ENCODE measurements at regions not wholly inside any gene's neighbourhood (a gene's known extent, or its start where the extent isn't known, plus 50 kb on each side); places are given as distances from the start of the nearest gene placed in this dataset.
"Not testable (repeated sequence)": the region's sequence is repeated elsewhere in the genome, so short reads cannot be mapped to it uniquely, and the experiment has no call there.

GRCh38 chr1:240722788-240723187, 110.8 kb upstream of the GREM2 start:
- DNase-seq (ENCODE audit: insufficient read length, low spot score) (no peak), FAIRE-seq (peak; percentile 79)
- TF ChIP-seq, protein P1, sequence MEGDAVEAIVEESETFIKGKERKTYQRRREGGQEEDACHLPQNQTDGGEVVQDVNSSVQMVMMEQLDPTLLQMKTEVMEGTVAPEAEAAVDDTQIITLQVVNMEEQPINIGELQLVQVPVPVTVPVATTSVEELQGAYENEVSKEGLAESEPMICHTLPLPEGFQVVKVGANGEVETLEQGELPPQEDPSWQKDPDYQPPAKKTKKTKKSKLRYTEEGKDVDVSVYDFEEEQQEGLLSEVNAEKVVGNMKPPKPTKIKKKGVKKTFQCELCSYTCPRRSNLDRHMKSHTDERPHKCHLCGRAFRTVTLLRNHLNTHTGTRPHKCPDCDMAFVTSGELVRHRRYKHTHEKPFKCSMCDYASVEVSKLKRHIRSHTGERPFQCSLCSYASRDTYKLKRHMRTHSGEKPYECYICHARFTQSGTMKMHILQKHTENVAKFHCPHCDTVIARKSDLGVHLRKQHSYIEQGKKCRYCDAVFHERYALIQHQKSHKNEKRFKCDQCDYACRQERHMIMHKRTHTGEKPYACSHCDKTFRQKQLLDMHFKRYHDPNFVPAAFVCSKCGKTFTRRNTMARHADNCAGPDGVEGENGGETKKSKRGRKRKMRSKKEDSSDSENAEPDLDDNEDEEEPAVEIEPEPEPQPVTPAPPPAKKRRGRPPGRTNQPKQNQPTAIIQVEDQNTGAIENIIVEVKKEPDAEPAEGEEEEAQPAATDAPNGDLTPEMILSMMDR (IDR thresholded peaks at IDR 0.05; ENCODE audit: insufficient read depth, missing control alignments), result no peak

DNA sequence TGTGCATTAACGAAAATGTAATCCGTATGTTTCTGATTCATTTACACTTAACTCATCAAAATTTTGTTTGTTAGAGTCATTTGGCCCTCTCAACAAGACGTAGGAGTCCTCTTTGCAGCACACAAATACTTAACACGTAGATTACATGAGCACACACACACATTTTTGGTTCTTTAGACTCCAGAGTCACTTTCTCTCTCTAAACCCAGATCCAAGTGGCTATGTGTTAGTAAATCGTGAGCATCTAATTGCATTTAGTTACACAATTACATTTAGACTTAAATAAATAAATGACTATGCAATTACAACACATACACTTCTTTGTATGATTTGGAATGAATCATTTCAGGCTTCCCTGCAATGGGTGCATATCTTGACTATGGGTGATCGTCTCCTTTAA, 109.0 kb upstream of the GREM2 start:
- FAIRE-seq (no peak), DNase-seq (ENCODE audit: insufficient read length, low spot score) (no peak)
- TF ChIP-seq, protein P1 (IDR thresholded peaks at IDR 0.05; ENCODE audit: insufficient read depth, missing control alignments), result no peak

GRCh38 chr1:240719953-240720700, 108.2 kb upstream of the GREM2 start:
- TF ChIP-seq, protein P1 (IDR thresholded peaks at IDR 0.05; ENCODE audit: insufficient read depth, missing control alignments), result no peak
- FAIRE-seq, result no peak
- DNase-seq (ENCODE audit: insufficient read length, low spot score), result no peak

- not testable (repeated sequence) for FAIRE-seq; DNase-seq (ENCODE audit: insufficient read length, low spot score)
These were observed 104.6 kb upstream of the GREM2 start for GRCh38 chr1:240716538-240716937.

DNA sequence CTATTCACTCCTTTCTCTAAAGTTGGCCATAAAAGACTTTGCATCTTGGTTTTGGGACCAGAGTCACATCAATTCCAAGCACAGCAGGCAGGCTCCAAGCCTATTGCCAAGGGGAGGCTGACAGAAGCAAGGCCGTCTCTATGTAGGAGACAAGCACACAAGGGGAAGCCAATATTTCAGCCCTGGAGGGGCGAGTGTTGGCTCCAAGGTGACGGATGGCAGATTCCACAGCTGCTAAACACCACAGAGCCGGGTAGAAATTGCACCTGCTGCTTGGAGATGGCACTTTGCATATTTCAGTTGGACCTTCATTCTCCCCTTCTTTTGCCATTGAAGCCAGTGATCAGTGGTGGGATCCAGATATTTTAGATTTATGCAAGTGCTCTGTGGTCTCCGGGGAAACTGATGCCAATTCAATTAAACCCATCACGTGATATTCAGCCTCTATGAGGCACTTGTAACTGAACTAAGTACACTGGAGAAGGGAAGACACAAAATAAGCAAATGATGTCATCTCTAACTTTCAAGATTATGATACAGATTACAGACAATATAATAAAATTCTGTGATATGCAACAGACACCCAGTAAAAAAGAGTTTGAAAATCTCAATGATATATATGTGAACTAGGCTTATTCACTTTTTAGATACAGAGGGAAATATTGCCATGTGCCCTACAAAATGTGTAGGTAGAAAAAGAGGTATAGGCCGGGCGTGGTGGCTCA, 102.8 kb upstream of the GREM2 start:
- FAIRE-seq (no peak), DNase-seq (ENCODE audit: insufficient read length, low spot score) (no peak)
- TF ChIP-seq, protein P1 (IDR thresholded peaks at IDR 0.05; ENCODE audit: insufficient read depth, missing control alignments), result no peak

- FAIRE-seq, result no peak
- TF ChIP-seq, protein P1 (IDR thresholded peaks at IDR 0.05; ENCODE audit: insufficient read depth, missing control alignments), result no peak
- no peak for DNase-seq (ENCODE audit: insufficient read length, low spot score)
These were observed 100.2 kb upstream of the GREM2 start for GRCh38 chr1:240712014-240712731.

- FAIRE-seq (no peak), DNase-seq (ENCODE audit: insufficient read length, low spot score) (no peak)
- TF ChIP-seq, protein P1 (IDR thresholded peaks at IDR 0.05; ENCODE audit: insufficient read depth, missing control alignments), result no peak
These were observed 99.1 kb upstream of the GREM2 start for GRCh38 chr1:240711020-240711419.
